GM12878 (cell line): ENCODE measurements at regions not wholly inside any gene's neighbourhood (a gene's known extent, or its start where the extent isn't known, plus 50 kb on each side); places are given as distances from the start of the nearest gene placed in this dataset.

ENCODE experiments used
- ATAC-seq: fragments of 200-7000 bp; cut with Tn5 transposase; 3 replicates; pipeline ENCODE4 v1.9.1; 2020; ENCODE audit warnings: mild to moderate bottlenecking, moderate library complexity
- BruUV-seq: library from RNA; stranded (reverse); fragments of 400-500 nt; replicated peaks from 2 replicates; lab custom pipeline; 2021; lab: Mats Ljungman, UMichigan
- CTCF ChIA-PET: fragments of 300-600 bp; sonication (Branson Sonifier 250); formaldehyde crosslinking; extraction: SDS; loops from one replicate; lab custom pipeline; 2021; ENCODE audit warnings: inconsistent platforms; lab: Yijun Ruan, JAX
- POLR2A ChIA-PET: fragments of 350-600 bp; formaldehyde crosslinking; extraction: SDS; loops from one replicate; lab custom pipeline; 2021; ENCODE audit warnings: inconsistent platforms; lab: Charles Lee
- RAD21 ChIA-PET: fragments of 300-600 bp; sonication (Branson Sonifier 250); formaldehyde crosslinking; loops from one replicate; lab custom pipeline; 2023; ENCODE audit warnings: antibody characterized with exemption; ENCODE audit not compliant: unreplicated experiment; lab: Charles Lee
- SMC1A ChIA-PET: fragments of 300-600 bp; sonication (Branson Sonifier 250); formaldehyde crosslinking; loops from one replicate; lab custom pipeline; 2023; ENCODE audit not compliant: unreplicated experiment, uncharacterized antibody; lab: Charles Lee
- DNase-seq: peaks from one replicate; pipeline ENCODE4 v3.0.0-alpha.2; 2011; ENCODE audit warnings: low read depth, low spot score
- FAIRE-seq: peaks from 3 replicates; lab custom pipeline; 2011; peaks lifted over from hg19 to GRCh38; lab: Jason Lieb, UNC
- H2AFZ ChIP-seq: 2 replicates; pipeline ENCODE4 v1.6.0; 2011; ENCODE audit warnings: low read depth, low read length, control low read depth; ENCODE audit not compliant: control insufficient read depth
- H3K27ac ChIP-seq: 2 replicates; pipeline ENCODE4 v1.5.1; 2011; ENCODE audit warnings: control low read depth; ENCODE audit not compliant: control insufficient read depth, insufficient read depth
- H3K27me3 ChIP-seq, 2 experiments: replicated peaks in 1 of 2; 2 replicates each; pipeline versions ENCODE4 v1.6.0 to v1.6.1; 2011; ENCODE audit warnings: low read length in 1 of 2; ENCODE audit not compliant: control insufficient read depth in 2 of 2, insufficient read depth in 2 of 2
- H3K36me3 ChIP-seq, 2 experiments: 2 replicates each; pipeline ENCODE4 v1.5.1; 2011; ENCODE audit warnings: low read length in 1 of 2; ENCODE audit not compliant: control insufficient read depth in 2 of 2, insufficient read depth in 2 of 2
- H3K4me1 ChIP-seq: 2 replicates; pipeline ENCODE4 v1.6.1; 2011; ENCODE audit warnings: mild to moderate bottlenecking, low read length, moderate library complexity, mixed read lengths; ENCODE audit not compliant: control insufficient read depth, insufficient read depth
- H3K4me2 ChIP-seq: 2 replicates; pipeline ENCODE4 v1.6.0; 2011; ENCODE audit warnings: control low read depth; ENCODE audit not compliant: control insufficient read depth, insufficient read depth
- H3K4me3 ChIP-seq: fragments of 200-600 bp; sonication (generic); 2 replicates; pipeline ENCODE4 v1.5.1; 2016
- H3K79me2 ChIP-seq: 2 replicates; pipeline ENCODE4 v1.6.0; 2011; ENCODE audit warnings: low read length; ENCODE audit not compliant: control insufficient read depth, insufficient read depth
- H3K9ac ChIP-seq: 2 replicates; pipeline ENCODE4 v1.8.0; 2011; ENCODE audit warnings: low read length, control low read depth, mixed read lengths; ENCODE audit not compliant: control insufficient read depth, insufficient read depth
- H3K9me3 ChIP-seq: replicated peaks from 3 replicates; pipeline ENCODE4 v1.5.1; 2011; ENCODE audit warnings: mild to moderate bottlenecking, low read length; ENCODE audit not compliant: control insufficient read depth, insufficient read depth
- H4K20me1 ChIP-seq: 2 replicates; pipeline ENCODE4 v1.6.0; 2011; ENCODE audit not compliant: control insufficient read depth, insufficient read depth
- BMI1 ChIP-seq: fragments of 450-650 bp; IDR thresholded peaks from 2 replicates; pipeline ENCODE4 v1.6.1; 2016; ENCODE audit warnings: mild to moderate bottlenecking, moderate library complexity, borderline replicate concordance
- CBX3 ChIP-seq: fragments of 200-600 bp; sonication (generic); IDR thresholded peaks from 2 replicates; pipeline ENCODE4 v1.6.1; 2016; ENCODE audit warnings: low read depth, borderline replicate concordance
- EED ChIP-seq: sonication (generic); IDR thresholded peaks from 2 replicates; pipeline ENCODE4 v1.6.1; 2016; ENCODE audit warnings: antibody characterized with exemption, low read depth
- EZH2 ChIP-seq: IDR thresholded peaks from 2 replicates; pipeline ENCODE4 v1.6.1; 2012; ENCODE audit warnings: low read depth, mild to moderate bottlenecking, control low read depth, inconsistent platforms, low read length, borderline replicate concordance; ENCODE audit not compliant: control insufficient read depth
- IKZF1 ChIP-seq: fragments of 450-650 bp; conservative IDR thresholded peaks from 2 replicates; pipeline ENCODE4 v1.6.1; 2017; ENCODE audit warnings: antibody characterized with exemption, mild to moderate bottlenecking
- NFYA ChIP-seq: IDR thresholded peaks from 2 replicates; pipeline ENCODE4 v1.6.1; 2011; ENCODE audit warnings: low read depth, mild to moderate bottlenecking, low read length, improper control_type of control experiment, borderline replicate concordance
- RBBP5 ChIP-seq: fragments of 200-600 bp; sonication (generic); conservative IDR thresholded peaks from 2 replicates; pipeline ENCODE4 v1.6.1; 2016
- SIX5 ChIP-seq: IDR thresholded peaks from 2 replicates; pipeline ENCODE4 v1.6.1; 2011; ENCODE audit warnings: mild to moderate bottlenecking, low read depth, low read length, moderate library complexity; ENCODE audit not compliant: severe bottlenecking
- SREBF2 ChIP-seq: IDR thresholded peaks from 2 replicates; pipeline ENCODE4 v1.6.1; 2012; ENCODE audit warnings: mild to moderate bottlenecking, low read length
- SUPT20H ChIP-seq: IDR thresholded peaks from 2 replicates; pipeline ENCODE4 v1.6.1; 2011; ENCODE audit warnings: low read depth, mild to moderate bottlenecking, low read length, moderate library complexity, borderline replicate concordance; ENCODE audit not compliant: control insufficient read depth
- TARDBP ChIP-seq: IDR thresholded peaks from 2 replicates; pipeline ENCODE4 v1.6.1; 2016; ENCODE audit warnings: borderline replicate concordance
- TCF12 ChIP-seq: IDR thresholded peaks from 2 replicates; pipeline ENCODE4 v1.6.1; 2011; ENCODE audit warnings: low read depth, mild to moderate bottlenecking, low read length
- ZNF274 ChIP-seq: IDR thresholded peaks from one replicate; pipeline ENCODE4 v1.8.0; 2011; ENCODE audit not compliant: insufficient read length, insufficient read depth
- WGBS: methylation state at CpG from one replicate; pipeline ENCODE4 v1.1.6; 2016; ENCODE audit warnings: low lambda C conversion rate; ENCODE audit not compliant: insufficient replicate concordance, insufficient coverage; ENCODE audit errors: missing lambda C conversion rate; 5-methylcytosine and 5-hydroxymethylcytosine counted together
- in situ Hi-C: fragments of 300-500 bp; cut with MboI; formaldehyde crosslinking; loops from 9 replicates; pipeline ENCODE4 v1.14.3; 2018; ENCODE audit warnings: mixed read lengths
- intact Hi-C: fragments of 100-400 bp; cut with micrococcal nuclease; formaldehyde crosslinking; loops from one replicate; pipeline ENCODE4 v1.14.2; 2022; ENCODE audit not compliant: unreplicated experiment
- TF ChIP-seq, protein P1 (sequence below): IDR thresholded peaks from 2 replicates; pipeline ENCODE4 v1.6.1; 2012; ENCODE audit warnings: low read depth, low read length, improper control_type of control experiment

DNA sequence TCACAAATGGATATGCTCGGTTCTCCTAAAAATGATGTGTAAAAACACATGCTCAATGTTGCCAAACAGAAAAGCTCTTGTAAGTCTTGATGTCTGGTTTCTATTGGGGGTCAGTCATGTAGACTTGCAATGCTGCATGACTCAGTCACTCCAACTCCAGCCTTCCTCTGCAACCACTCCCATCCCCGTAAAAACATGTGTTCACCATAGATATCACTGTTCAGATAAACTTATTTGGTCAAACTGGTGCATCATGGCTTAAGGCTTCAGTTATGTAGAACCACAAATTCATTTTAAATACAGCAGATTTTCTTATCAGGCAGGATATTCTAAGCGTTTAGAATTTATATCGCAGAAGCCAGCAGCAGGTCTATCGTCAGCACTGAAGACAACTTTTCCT, 298.4 kb upstream of the LUZP2 start:
- in situ Hi-C loops, result no loop called here
- H2AFZ ChIP-seq, result no peak overlapping the region

GRCh38 chr11:24199461-24199860, 297.4 kb upstream of the LUZP2 start:
- no peak for FAIRE-seq
- ChIA-PET POLR2A (no interaction called here), CTCF (no interaction called here), RAD21 (no interaction called here), SMC1A (no interaction called here)
- intact Hi-C loops, result no loop called here
- no peak overlapping the region for H3K4me2 ChIP-seq
- H3K79me2 ChIP-seq, result no peaks in the 10 kb centered on the region
- no peak for ATAC-seq
- H3K27ac ChIP-seq, result no peak overlapping the region
- no peaks in the 10 kb centered on the region for H3K36me3 ChIP-seq
- in situ Hi-C loops, result no loop called here
- TF ChIP-seq SREBF2 (no peak), NFYA (no peak), IKZF1 (no peak)
- TF ChIP-seq, protein P1, sequence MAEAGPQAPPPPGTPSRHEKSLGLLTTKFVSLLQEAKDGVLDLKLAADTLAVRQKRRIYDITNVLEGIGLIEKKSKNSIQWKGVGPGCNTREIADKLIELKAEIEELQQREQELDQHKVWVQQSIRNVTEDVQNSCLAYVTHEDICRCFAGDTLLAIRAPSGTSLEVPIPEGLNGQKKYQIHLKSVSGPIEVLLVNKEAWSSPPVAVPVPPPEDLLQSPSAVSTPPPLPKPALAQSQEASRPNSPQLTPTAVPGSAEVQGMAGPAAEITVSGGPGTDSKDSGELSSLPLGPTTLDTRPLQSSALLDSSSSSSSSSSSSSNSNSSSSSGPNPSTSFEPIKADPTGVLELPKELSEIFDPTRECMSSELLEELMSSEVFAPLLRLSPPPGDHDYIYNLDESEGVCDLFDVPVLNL, result no peak
- no peaks in the 10 kb centered on the region for H4K20me1 ChIP-seq
- WGBS, result 0% methylated on average over 1 of the region's 1 CpG
- H2AFZ ChIP-seq, result no peak overlapping the region
- no peak overlapping the region for H3K4me3 ChIP-seq
- H3K4me1 ChIP-seq, result no peaks in the 10 kb centered on the region
- no peaks in the 10 kb centered on the region for H3K27me3 ChIP-seq
- no peak overlapping the region for H3K9ac ChIP-seq
- no peaks in the 10 kb centered on the region for H3K9me3 ChIP-seq
- DNase-seq, result no peak
- no TSS peak for BruUV-seq

More for the DNA sequence above, 298.4 kb upstream of the LUZP2 start:
- Histone ChIP-seq H4K20me1 (no peaks in the 10 kb centered on the region), H3K27me3 (no peaks in the 10 kb centered on the region)
- intact Hi-C loops, result no loop called here
- whole genome bisulfite sequencing, result 78% methylated on average over 5 of the region's 5 CpGs
- ChIA-PET RAD21 (no interaction called here), SMC1A (interaction anchor here (0.6 kb wide), 1 partner anchor 17 kb away, joined by 3 read pairs; no protein-coding TSS in a partner anchor)
- BruUV-seq, result no TSS peak
- TF ChIP-seq TARDBP (no peak), CBX3 (no peak), TCF12 (no peak), RBBP5 (no peak), SIX5 (no peak), EED (no peak), ZNF274 (no peak), BMI1 (no peak), EZH2 (no peak), SUPT20H (no peak), NFYA (no peak)
- TF ChIP-seq, all 136 proteins: peak for 0
- Histone ChIP-seq H3K79me2 (no peaks in the 10 kb centered on the region), H3K27ac (no peak overlapping the region), H3K4me1 (no peaks in the 10 kb centered on the region), H3K4me3 (no peak overlapping the region), H3K36me3 (no peaks in the 10 kb centered on the region), H3K9ac (no peak overlapping the region), H3K4me2 (no peak overlapping the region), H3K9me3 (no peaks in the 10 kb centered on the region)
- DNase-seq, result no peak
- ATAC-seq, result no peak
- CTCF ChIA-PET, result no interaction called here
- no peak for FAIRE-seq
- POLR2A ChIA-PET, result no interaction called here
